ENCODE measurements at regions not wholly inside any gene's neighbourhood (a gene's known extent, or its start where the extent isn't known, plus 50 kb on each side); places are given as distances from the start of the nearest gene placed in this dataset.

- ATAC-seq (no peak), DNase-seq (ENCODE audit: low read depth, low spot score) (no peak)
- Histone ChIP-seq H3K36me3 (ENCODE audit: control insufficient read depth in 1 of 2, insufficient read depth in 2 of 2, low read length in 2 of 2) (no peaks in the 10 kb centered on the region), H3K9me3 (ENCODE audit: control insufficient read depth in 1 of 2, insufficient read depth in 1 of 2, low read depth in 1 of 2, low read length in 2 of 2) (no peaks in the 10 kb centered on the region), H2AFZ (ENCODE audit: low read depth, low read length, poor library complexity, severe bottlenecking) (no peak overlapping the region), H3K4me3 (replicated peaks in 1 of 2; ENCODE audit: low read depth in 1 of 2, low read length in 2 of 2) (no peak overlapping the region), H3K27me3 (ENCODE audit: insufficient read depth, low read length) (peaks cover 4% of the 10 kb centered on the region; the same call in 1 of the 2 replicates), H3K4me1 (ENCODE audit: control insufficient read depth in 1 of 2, insufficient read depth in 2 of 2, low read length in 2 of 2) (no peaks in the 10 kb centered on the region), H3K27ac (ENCODE audit: low read depth, low read length) (no peak overlapping the region), H3K9ac (ENCODE audit: low read length) (no peak overlapping the region), H4K20me1 (ENCODE audit: insufficient read depth) (no peaks in the 10 kb centered on the region), H3K79me2 (ENCODE audit: insufficient read depth, low read length) (no peaks in the 10 kb centered on the region), H3K4me2 (ENCODE audit: low read length) (no peak overlapping the region), H3K9me2 (ENCODE audit: insufficient read depth) (no peaks in the 10 kb centered on the region)
- BruUV-seq (replicated peaks): no TSS peak
- TF ChIP-seq SIN3A (IDR thresholded peaks at IDR 0.05; ENCODE audit: low read depth) (no peak), TCF7L2 (IDR thresholded peaks at IDR 0.05; ENCODE audit: borderline replicate concordance, extremely low read depth, insufficient read depth, insufficient read length) (no peak), EZH2 (IDR thresholded peaks at IDR 0.05) (no peak), FOSL1 (IDR thresholded peaks at IDR 0.05; ENCODE audit: low read depth) (no peak), ZNF274 (IDR thresholded peaks at IDR 0.05; ENCODE audit: low read depth, low read length) (no peak), JUND (IDR thresholded peaks at IDR 0.05) (no peak), YY1 (IDR thresholded peaks at IDR 0.05; ENCODE audit: extremely low read depth, insufficient replicate concordance, low read depth, low read length) (no peak), SRF (IDR thresholded peaks at IDR 0.05; ENCODE audit: low read depth) (no peak), POLR2A (IDR thresholded peaks at IDR 0.05; ENCODE audit: borderline replicate concordance, extremely low read depth, insufficient read depth, insufficient read length) (no peak), CTCF (IDR thresholded peaks at IDR 0.05 in 2 of 3, conservative IDR thresholded peaks at IDR 0.05 in 1 of 3; ENCODE audit: borderline replicate concordance in 1 of 3, insufficient read depth in 1 of 3, low read depth in 2 of 3, low read length in 2 of 3) (no peak), RAD21 (IDR thresholded peaks at IDR 0.05; ENCODE audit: low read depth) (no peak), SP1 (IDR thresholded peaks at IDR 0.05; ENCODE audit: low read depth) (no peak), ATF3 (IDR thresholded peaks at IDR 0.05) (no peak), EZH2phosphoT487 (IDR thresholded peaks at IDR 0.05; ENCODE audit: borderline replicate concordance) (no peak)
- ChIA-PET POLR2A (no interaction called here), CTCF (no interaction called here), RAD21 (ENCODE audit: low non-redundant PET in 1 of 2, low total read pairs in 2 of 2, uncharacterized antibody in 2 of 2, unreplicated experiment in 2 of 2) (no interaction called here)
- intact Hi-C loops (cut with micrococcal nuclease): no loop called here
These were observed 171.0 kb upstream of the ARHGAP20 start for GRCh38 chr11:110883256-110883655.
